ENCODE measurements at regions not wholly inside any gene's neighbourhood (a gene's known extent, or its start where the extent isn't known, plus 50 kb on each side); places are given as distances from the start of the nearest gene placed in this dataset.

DNA sequence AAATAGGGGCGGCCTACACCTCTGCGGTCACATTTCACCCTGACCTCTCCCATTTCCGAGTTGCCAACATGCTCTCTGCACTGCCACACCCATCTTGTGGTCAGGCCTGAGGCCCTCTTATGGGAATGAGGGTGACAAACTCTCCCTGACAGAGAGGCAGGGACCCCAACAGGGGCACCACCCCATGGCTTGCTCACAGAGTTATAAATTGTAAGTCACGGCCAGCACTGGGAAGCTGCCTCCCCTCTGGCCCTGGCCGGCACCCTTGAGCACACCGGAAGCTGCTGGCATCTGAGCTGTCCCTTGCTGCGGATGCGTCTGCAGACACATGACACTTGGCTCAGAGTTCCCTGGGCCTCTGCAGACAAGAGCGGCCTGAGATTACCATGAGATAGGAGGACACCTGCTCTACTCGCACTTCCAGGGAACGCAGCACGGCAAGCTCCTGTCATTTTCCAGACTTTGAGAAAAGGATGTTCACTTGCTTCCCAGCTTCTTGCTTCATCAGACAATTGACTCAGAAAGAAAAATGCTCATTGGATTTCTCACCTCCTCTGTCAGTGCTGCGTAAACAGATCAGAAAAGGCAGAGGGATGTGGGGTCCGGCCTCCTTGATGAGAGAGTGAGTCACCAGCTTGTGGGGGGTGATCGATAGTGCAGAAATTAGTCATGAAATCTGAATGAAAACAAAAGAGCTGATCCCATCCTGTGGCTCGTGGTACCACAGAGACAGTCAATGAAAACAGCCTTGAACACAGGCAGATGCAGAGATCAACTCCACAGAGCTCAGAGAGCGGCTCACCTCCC is 269.8 kb downstream of the SYK start:
- TF ChIP-seq CTCF (IDR thresholded peaks at IDR 0.05) (no peak), POLR2A (IDR thresholded peaks at IDR 0.05) (no peak)
